Stimulated activated CD8-positive, alpha-beta memory T cell treated with anti-CD3 and anti-CD28 coated beads, Interleukin-4, amount 100 ng/mL, for 24 hours (primary cell): ENCODE measurements at regions not wholly inside any gene's neighbourhood (a gene's known extent, or its start where the extent isn't known, plus 50 kb on each side); places are given as distances from the start of the nearest gene placed in this dataset.
"Not testable (repeated sequence)": the region's sequence is repeated elsewhere in the genome, so short reads cannot be mapped to it uniquely, and the experiment has no call there.

Source experiments
- DNase-seq: peaks from one replicate; pipeline ENCODE4 v3.0.0-alpha.2; 2020; ENCODE audit warnings: low read depth

DNA sequence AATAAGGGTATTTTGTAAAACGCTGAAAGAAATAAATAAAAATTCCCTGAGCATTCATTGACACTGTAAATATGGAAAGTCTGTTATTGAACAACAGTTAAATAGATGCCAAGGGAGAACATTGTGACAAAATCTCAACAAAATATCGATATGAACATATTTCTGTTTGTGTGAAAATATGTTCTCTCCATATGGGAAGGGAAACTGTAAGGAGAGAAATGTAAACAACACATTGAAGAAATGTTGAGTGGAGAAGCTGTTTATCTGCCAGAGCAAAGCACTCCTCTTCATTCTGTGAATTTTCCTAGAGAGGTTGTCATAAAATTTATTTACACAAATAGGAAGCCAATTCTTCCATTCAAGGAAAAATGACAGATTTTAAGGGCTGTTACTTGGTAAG lies 57.1 kb upstream of the EOMES start:
- no peak for DNase-seq

- no peak for DNase-seq
These were observed 67.3 kb upstream of the EOMES start for GRCh38 chr3:27789420-27789819.

DNA sequence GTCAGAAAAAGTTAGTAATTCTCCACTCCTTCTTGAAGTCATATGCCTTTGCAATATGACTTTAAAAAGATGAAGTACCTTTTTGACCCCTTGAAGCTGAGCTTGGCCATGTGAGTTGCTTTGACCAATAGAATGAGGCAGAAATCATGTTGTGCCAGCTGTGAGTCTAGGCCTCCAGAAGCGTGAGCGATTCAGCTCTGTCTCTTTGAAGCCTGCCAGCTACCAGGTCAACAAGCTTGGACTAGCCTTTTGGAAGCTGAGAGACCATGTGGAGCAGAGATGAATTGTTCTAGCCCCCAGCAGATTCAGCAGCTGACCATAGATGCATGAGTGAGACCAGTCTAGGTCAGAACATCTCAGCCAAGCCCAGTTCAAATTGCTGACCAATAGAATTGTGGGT lies 69.8 kb upstream of the EOMES start:
- no peak for DNase-seq

DNA sequence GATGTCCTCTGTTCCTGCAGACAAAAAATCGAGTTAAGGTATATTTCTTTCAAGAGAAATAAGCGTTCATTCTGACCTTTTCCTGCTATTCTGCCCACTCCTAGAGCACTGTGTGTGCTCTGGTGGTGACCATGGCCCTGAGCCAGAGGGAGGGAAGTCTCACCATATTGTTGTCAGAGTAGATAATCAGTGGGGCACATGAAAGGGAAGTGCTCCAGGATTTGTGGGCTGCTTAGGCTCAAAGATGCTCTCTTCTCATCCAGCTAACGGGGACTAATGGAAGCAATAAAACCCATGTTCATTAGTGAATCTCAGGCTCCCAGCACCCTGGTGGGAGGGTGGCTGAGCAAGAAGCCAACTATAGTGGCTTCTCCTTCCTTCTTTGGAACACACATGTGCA lies 70.7 kb upstream of the EOMES start:
- DNase-seq = no peak

DNA sequence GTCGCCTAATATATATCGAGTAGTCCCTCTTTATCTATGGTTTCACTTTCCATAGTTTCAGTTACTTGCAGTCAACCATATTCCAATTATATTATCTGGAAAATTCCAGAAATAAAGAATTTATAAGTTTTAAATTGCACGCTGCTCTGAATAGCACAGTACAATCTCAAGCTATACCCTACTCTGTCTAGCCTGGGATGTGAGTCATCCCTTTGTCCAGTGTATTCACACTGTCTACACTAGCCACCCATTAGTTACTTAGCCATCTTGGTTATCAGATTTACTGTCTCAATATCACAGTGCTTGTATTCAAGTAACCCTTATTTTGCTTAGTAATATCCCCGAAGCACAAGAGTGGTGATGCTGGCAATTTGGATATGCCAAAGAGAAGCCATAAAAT lies 72.1 kb upstream of the EOMES start:
- no peak for DNase-seq

GRCh38 chr3:27796365-27796875 lies 74.3 kb upstream of the EOMES start:
- DNase-seq = no peak

GRCh38 chr3:27797773-27798172 lies 75.7 kb upstream of the EOMES start:
- no peak for DNase-seq

DNA sequence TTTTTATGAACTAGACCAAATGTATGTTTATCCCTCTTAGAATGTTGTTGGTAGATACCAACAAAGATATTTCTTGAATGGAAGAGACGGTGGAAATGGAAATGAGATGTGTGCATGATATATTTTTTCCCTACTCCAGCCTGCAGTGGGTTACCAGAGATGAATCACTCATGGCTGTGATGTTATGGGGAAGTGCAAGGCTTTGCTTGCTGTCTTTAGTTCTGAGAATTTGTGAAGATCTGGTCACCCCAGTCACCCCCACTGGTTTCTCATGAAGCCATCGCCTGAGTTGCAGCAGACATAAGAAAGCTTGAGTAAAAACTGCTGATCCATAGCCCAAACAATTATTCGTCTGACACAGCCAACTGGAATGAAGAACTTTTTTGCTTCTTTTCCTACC lies 78.1 kb upstream of the EOMES start:
- DNase-seq = peak; percentile 3

DNA sequence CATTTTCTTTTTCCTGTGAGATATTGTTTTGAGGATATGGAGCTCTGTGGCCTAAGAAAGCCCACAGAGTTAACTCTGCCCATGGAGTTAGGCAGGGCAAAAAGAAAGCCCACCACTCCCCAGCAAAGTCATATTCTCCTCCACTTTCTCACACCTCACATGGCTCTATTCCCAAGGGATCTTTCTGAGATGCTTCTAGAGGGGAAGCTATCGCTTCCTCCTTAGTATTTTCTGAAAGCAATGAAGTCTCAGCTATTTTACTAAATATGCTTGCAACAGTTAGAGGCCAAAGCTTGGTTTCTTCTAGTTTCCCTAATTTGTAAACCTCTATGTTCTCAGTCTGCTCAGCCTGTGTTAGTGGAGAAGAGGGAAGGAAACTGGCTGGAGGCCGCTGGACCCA lies 80.3 kb upstream of the EOMES start:
- no peak for DNase-seq

- no peak for DNase-seq
These were observed 80.7 kb upstream of the EOMES start for GRCh38 chr3:27802849-27803248.

GRCh38 chr3:27805282-27805681 lies 83.2 kb upstream of the EOMES start:
- no peak for DNase-seq

DNA sequence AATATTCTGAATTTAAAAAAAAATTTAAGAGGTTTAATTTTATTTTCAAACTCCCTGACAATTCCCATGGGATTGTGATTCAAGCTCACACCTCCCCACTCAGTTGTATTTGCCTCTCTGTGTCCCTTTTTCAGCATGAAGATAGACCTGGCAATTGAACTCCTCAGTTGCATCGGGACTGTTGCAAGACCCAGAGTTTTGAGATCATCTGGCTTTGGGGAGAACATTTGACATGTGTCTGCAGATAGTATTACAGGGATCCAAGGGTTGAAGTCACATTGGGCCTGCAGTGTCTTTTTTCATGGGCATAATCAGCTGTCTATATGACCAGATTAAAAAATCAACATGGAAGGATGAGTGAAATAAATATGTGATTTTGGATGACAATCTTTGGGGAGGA lies 91.1 kb upstream of the EOMES start:
- no peak for DNase-seq

DNA sequence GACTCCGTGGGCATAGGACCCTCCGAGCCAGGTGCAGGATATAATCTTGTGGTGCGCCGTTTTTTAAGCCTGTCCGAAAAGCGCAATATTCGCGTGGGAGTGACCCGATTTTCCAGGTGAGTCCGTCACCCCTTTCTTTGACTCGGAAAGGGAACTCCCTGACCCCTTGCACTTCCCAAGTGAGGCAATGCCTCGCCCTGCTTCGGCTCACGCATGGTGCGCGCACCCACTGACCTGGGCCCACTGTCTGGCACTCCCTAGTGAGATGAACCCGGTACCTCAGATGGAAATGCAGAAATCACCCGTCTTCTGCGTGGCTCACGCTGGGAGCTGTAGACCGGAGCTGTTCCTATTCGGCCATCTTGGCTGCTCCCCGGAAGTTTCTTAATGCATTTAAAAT lies 99.5 kb upstream of the EOMES start:
- DNase-seq = not testable (repeated sequence)

DNA sequence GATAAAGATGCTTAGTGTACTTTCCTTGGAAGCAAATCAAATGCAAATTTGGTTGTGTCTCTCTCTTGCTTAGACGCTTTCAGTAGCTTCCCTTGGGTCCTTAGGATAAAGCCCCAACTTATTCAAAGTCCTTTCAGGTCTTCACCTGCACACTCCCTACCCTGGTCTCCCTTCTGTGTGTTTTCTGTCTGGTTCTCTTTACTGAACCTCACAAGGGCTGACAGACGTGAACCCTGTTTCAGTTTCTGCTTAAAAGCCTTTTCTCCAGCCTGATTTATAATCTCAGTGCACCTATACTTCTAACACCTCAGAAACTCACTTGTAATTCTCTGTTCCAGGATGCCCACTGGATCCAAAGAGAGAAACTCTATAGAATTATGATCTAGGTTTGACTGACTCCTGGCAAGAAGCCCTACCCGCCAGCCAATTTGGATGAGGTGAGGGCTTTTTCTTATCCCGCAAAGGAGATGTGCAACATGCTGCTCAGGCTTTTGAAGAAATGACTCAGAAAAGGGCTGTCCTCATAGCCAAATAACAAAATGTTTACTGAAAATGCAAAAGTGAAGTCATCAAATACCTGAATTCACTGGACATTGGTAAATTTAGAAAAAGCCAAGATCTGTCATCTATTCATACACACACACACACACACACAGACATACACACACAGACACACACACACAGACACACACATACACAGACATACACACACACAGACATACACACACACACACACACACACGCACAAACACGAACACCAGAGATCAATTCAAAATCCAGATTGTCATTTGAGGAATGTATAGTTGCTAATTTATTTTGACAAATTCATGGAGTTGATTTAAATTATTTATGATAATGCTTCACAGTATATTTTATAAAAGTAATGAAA lies 102.4 kb upstream of the EOMES start:
- DNase-seq = no peak

DNA sequence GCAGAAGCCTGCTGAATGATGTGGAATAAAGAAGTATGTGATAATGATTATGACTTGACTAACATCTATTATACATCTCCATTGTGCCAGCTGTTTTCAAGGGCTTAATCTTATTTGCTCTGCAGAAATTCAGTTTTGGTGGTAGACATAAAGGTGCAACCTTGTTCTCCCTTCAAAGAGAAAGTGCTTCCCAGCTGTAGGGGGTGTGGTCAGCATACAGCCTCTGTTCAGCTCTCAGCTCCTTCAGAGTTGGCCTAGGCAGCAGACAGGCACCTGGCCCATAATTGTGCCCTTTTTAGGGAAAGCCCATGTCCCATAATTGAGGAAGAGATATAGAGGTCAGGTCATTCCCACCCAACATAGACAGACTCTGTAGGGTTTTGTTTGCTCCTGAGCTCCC lies 104.3 kb upstream of the EOMES start:
- no peak for DNase-seq

DNA sequence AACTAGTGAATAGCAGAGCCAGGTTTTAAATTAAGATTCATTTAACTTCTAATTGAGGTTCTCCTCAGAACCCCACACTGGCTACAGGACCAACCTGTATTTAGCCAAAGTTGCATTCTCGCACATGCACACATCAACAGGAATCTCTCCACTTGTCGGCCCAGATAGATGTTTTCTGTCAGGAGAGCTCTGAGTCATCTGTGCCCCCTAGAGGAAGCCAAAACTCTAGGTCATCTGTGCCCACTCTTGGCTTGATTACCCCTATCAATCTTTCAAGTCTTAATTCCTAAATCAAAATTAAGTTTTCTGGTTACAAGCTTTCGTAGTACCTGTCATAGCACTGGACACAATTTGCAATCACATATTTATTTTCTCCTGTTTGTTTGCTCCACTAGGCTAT lies 104.9 kb upstream of the EOMES start:
- no peak for DNase-seq

GRCh38 chr3:27840807-27841594 lies 118.9 kb upstream of the EOMES start:
- no peak for DNase-seq

DNA sequence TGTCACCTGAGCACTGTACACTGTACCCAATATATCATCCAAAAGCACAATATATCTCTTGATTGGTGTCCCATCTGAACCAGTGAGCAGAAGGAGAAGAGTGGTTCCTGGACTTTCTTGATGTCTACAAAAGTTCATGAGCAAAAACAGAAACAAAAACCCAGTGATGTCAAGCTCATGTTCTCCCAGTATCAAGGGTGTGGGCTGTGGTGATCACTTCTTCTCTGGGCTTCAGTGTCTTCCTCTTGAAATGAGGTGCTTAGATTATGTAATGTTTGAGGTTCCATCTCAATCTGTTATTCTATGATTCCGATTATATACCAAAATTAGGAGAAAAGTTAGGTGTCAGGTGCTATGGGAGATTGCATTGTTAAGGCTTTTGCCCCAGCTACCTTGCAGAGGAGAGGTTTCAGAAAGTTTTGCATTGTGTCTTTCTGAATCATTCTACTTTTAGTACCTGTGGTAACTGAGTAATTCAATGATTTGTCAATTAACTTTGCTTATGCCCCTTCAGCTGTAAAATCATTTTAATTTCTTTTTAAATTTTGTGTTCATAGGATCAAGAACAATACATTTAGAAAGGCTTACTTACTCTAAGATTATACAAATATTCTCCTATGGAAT lies 122.0 kb upstream of the EOMES start:
- no peak for DNase-seq

- DNase-seq = no peak
These were observed 125.6 kb upstream of the EOMES start for GRCh38 chr3:27847697-27848096.

GRCh38 chr3:27848826-27849225 lies 126.7 kb upstream of the EOMES start:
- DNase-seq = no peak

DNA sequence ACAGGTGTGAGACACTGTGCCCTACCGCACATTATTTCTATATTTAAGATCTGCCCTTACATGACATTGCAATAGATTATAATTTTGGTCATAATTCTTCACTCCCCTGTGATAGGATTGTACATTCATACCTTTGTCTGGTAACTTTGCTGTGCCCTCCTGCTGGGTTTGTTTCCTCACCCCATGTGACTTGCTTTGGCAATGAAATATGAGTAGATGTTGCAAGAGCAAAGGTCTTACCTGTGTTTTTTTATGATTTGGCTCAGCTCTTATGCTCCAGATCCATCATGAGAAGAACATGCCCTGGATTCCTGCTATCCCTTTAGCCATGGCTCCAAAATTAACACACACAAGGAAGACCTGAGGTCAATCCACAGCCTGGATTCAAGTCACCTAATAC lies 137.7 kb upstream of the EOMES start:
- DNase-seq = no peak
